ENCODE measurements at regions not wholly inside any gene's neighbourhood (a gene's known extent, or its start where the extent isn't known, plus 50 kb on each side); places are given as distances from the start of the nearest gene placed in this dataset.

DNA sequence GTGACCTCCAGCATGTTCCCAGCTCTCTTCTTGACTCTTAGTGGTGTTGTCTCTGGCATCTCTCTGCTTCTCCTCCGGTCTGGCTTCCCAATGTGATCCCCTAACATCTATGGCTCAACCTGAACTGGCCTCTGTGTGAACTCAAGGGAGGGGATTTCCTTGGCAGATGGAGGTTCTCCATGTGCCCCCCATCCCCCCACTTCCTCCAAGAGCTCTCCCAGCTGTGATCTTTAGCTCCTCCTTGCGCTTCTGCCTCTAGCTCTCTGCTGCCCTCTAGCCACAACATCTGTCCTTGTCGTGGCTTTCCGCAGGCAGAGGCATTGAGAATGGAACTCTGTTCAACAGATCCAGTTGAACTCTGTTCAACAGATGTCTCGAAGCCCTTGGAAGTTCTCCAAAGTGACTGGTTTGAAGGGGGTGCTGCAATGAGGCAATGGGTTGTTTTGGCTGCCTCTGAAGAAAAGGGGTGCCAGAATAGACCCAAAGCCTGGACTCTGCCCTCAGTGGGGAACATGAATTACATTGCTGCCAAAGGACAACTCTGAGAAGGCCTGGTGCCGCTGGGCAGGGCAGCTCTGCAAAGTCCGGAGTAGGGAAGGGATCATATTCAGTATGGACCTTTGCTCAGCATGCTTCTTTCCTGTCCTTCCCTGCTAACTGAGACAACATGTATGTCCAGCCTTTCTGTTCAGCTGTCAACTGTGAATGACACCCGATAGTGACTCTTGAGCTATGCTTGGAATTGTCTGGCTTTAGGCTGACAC lies 61.9 kb downstream of the ADM start:
- H3K27ac ChIP-seq = peak overlapping the region in 5 of 10 donors; percentile 3 to 56 (median 25)
- H3K4me1 ChIP-seq = peaks cover 0 to 11% (median 10%) of the 10 kb centered on the region in 9 donors
- WGBS, 2 donors = 30 to 35% methylated on average over 8 of the region's 8 CpGs
- H3K36me3 ChIP-seq = no peaks in the 10 kb centered on the region
- no peaks in the 10 kb centered on the region for H3K9me3 ChIP-seq
- TF ChIP-seq, protein P1, sequence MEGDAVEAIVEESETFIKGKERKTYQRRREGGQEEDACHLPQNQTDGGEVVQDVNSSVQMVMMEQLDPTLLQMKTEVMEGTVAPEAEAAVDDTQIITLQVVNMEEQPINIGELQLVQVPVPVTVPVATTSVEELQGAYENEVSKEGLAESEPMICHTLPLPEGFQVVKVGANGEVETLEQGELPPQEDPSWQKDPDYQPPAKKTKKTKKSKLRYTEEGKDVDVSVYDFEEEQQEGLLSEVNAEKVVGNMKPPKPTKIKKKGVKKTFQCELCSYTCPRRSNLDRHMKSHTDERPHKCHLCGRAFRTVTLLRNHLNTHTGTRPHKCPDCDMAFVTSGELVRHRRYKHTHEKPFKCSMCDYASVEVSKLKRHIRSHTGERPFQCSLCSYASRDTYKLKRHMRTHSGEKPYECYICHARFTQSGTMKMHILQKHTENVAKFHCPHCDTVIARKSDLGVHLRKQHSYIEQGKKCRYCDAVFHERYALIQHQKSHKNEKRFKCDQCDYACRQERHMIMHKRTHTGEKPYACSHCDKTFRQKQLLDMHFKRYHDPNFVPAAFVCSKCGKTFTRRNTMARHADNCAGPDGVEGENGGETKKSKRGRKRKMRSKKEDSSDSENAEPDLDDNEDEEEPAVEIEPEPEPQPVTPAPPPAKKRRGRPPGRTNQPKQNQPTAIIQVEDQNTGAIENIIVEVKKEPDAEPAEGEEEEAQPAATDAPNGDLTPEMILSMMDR (IDR thresholded peaks at IDR 0.05) = peak; percentile 63 to 93 (median 87)
- DNase-seq (peak; percentile 68 to 90), ATAC-seq (peak; percentile 87 to 98 (median 96))
- intact Hi-C loops (cut with DNase I) = loop anchor here in 7 of 10 donors (2.0 to 10.0 kb wide), 6 partner anchors 58 to 609 kb away; partner anchors contain the start of gene ADM (in 4 of the 7)
- no peak overlapping the region for H3K4me3 ChIP-seq
- H3K27me3 ChIP-seq = no peaks in the 10 kb centered on the region

DNA sequence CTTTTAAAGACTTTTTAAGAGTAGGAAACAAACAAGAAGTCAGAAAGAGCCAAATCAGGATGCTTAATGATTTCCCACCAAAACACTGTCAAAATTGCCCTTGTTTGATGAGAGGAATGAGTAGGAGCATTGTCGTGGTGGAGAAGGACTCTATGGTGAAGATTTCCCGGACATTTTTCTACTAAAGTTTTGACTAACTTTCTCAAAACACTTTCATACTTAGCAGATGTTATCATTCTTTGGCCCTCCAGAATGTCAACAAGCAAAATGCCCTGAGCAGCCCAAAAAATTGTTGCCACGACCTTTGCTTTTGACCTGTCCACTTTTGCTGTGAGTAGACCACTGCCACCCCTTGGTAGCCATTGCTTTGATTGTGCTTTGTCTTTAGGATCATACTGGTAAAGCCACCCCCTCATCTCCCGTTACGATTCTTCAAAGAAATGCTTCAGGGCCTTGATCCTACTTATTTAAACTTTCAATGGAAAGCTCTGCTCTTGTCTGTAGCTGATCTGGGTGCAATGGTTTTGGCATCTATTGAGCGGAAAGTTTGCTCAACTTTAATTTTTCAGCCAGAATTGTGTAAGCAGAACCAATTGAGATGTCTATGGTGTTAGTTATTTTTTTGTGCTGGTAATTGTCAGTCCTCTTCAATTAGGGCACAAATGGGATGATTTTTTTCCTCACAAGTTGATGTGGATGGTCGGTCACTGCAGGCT lies 67.2 kb downstream of the ADM start:
- no peak for DNase-seq
- no peak for ATAC-seq
- no peak overlapping the region for H3K4me3 ChIP-seq
- no peaks in the 10 kb centered on the region for H3K27me3 ChIP-seq
- no peak overlapping the region for H3K27ac ChIP-seq
- H3K36me3 ChIP-seq = no peaks in the 10 kb centered on the region
- no peaks in the 10 kb centered on the region for H3K9me3 ChIP-seq
- intact Hi-C loops (cut with DNase I) = no loop called here
- WGBS, 2 donors = 74 to 88% methylated on average over 7 of the region's 7 CpGs
- peaks cover 0 to 26% (median 8%) of the 10 kb centered on the region in 9 donors for H3K4me1 ChIP-seq
- TF ChIP-seq, protein P1 (IDR thresholded peaks at IDR 0.05) = no peak

DNA sequence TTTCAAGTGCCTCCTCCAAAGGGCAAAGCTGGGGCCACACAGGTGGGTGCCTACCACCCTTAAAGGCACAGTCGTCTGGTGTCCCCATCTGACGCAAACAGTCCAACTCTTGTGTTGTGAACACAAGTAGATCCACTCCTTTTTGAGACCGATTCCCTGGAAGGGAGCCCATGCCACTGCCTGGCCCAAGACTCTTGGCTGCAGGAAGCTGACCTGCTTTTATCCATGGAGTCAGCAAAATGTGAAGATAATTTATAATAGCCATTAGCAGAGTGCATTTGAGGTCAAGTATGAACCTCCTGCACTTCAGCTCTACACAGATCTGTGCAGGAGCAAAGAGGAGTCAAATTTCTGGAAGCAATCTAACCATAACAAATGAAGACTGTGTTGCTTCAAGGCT lies 68.5 kb downstream of the ADM start:
- TF ChIP-seq, protein P1 (IDR thresholded peaks at IDR 0.05) = no peak
- Histone ChIP-seq H3K4me1 (peaks cover 0 to 30% (median 13%) of the 10 kb centered on the region in 9 donors), H3K27ac (no peak overlapping the region), H3K36me3 (no peaks in the 10 kb centered on the region), H3K27me3 (no peaks in the 10 kb centered on the region), H3K9me3 (no peaks in the 10 kb centered on the region), H3K4me3 (no peak overlapping the region)
- WGBS, 2 donors = 38 to 57% methylated on average over 3 of the region's 3 CpGs
- DNase-seq = no peak
- ATAC-seq = peak in 2 of 8 donors; percentile 31 to 39
- intact Hi-C loops (cut with DNase I) = no loop called here

DNA sequence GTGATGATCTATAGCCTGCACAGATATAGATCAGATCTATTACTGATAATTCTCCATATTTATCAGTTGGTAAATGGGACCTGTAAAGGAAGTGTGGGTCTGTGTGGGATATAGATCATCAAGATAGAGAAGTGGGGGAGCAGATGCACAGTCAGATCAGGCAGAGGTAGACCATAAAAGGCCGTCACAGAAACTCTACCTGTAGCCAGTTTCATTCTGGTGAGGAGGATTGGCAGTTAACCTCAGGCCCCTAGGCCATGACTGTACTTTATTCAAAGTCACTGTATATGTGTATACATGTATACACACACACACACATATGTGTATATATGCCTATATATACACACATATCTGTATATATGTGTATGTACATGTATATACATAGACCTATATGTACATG lies 69.1 kb downstream of the ADM start:
- Histone ChIP-seq H3K4me1 (peaks cover 0 to 30% (median 13%) of the 10 kb centered on the region in 9 donors), H3K9me3 (no peaks in the 10 kb centered on the region), H3K27ac (no peak overlapping the region), H3K27me3 (no peaks in the 10 kb centered on the region), H3K36me3 (no peaks in the 10 kb centered on the region), H3K4me3 (no peak overlapping the region)
- DNase-seq (no peak), ATAC-seq (no peak)
- WGBS, 2 donors = 88 to 98% methylated on average over 1 of the region's 1 CpG
- intact Hi-C loops (cut with DNase I) = no loop called here
- TF ChIP-seq, protein P1 (IDR thresholded peaks at IDR 0.05) = no peak
